HCT116 (cell line): ENCODE measurements at regions not wholly inside any gene's neighbourhood (a gene's known extent, or its start where the extent isn't known, plus 50 kb on each side); places are given as distances from the start of the nearest gene placed in this dataset.
"Not testable (repeated sequence)": the region's sequence is repeated elsewhere in the genome, so short reads cannot be mapped to it uniquely, and the experiment has no call there.

Experiments used
- ATAC-seq: fragments of 200-7000 bp; cut with Tn5 transposase; 2 replicates; pipeline ENCODE4 v1.9.1; 2020; ENCODE audit warnings: mild to moderate bottlenecking, moderate library complexity
- BruUV-seq: library from RNA; stranded (reverse); fragments of 400-500 nt; replicated peaks from 2 replicates; lab custom pipeline; 2021; lab: Mats Ljungman, UMichigan
- CTCF ChIA-PET: fragments of 300-600 bp; sonication (Branson Sonifier 250); formaldehyde crosslinking; loops from one replicate; lab custom pipeline; 2021; ENCODE audit warnings: antibody characterized with exemption; lab: Charles Lee
- POLR2A ChIA-PET: fragments of 300-600, 350-600 bp; sonication (Branson Sonifier 250); formaldehyde crosslinking; loops from one replicate; lab custom pipeline; 2021; ENCODE audit warnings: antibody characterized with exemption; lab: Charles Lee
- RAD21 ChIA-PET, 2 experiments: fragments of 300-600 bp; sonication (Branson Sonifier 250); formaldehyde crosslinking; loops; one replicate each; lab custom pipeline; 2023; ENCODE audit warnings: low total read pairs in 2 of 2; ENCODE audit not compliant: uncharacterized antibody in 2 of 2, unreplicated experiment in 2 of 2, low non-redundant PET in 1 of 2; lab: Charles Lee
- DNase-seq: peaks from one replicate; pipeline ENCODE4 v3.0.0-alpha.2; 2010; ENCODE audit warnings: low read depth, low spot score
- H2AFZ ChIP-seq: fragments of 200-600 bp; shearing (Covaris generic), sonication (generic); 2 replicates; pipeline ENCODE4 v1.6.1; 2017; ENCODE audit warnings: low read depth, mixed run types, mixed read lengths, antibody characterized with exemption, low read length; ENCODE audit not compliant: poor library complexity, severe bottlenecking
- H3K27ac ChIP-seq: 2 replicates; pipeline ENCODE4 v1.5.1; 2012; ENCODE audit warnings: low read depth, low read length
- H3K27me3 ChIP-seq: fragments of 200-600 bp; sonication (generic); 2 replicates; pipeline ENCODE4 v1.6.1; 2016; ENCODE audit warnings: mixed run types, low read length, mixed read lengths; ENCODE audit not compliant: insufficient read depth
- H3K36me3 ChIP-seq, 2 experiments: fragments of 200-500 bp in 1 of 2; fragments of 200-600 bp in 1 of 2; sonication (Bioruptor generic) in 1 of 2; sonication (generic) in 1 of 2; 2 replicates each; pipeline versions ENCODE4 v1.5.1 to v1.6.1; 2014 to 2016; ENCODE audit warnings: low read length in 2 of 2, inconsistent platforms in 1 of 2, mixed read lengths in 1 of 2, mixed run types in 1 of 2; ENCODE audit not compliant: insufficient read depth in 2 of 2, control insufficient read depth in 1 of 2
- H3K4me1 ChIP-seq, 2 experiments: fragments of 200-600 bp in 1 of 2; sonication (generic) in 1 of 2; 2 replicates each; pipeline versions ENCODE4 v1.5.1 to v1.6.1; 2012 to 2017; ENCODE audit warnings: low read length in 2 of 2, inconsistent platforms in 1 of 2, mild to moderate bottlenecking in 1 of 2, mixed read lengths in 1 of 2, mixed run types in 1 of 2, moderate library complexity in 1 of 2; ENCODE audit not compliant: insufficient read depth in 2 of 2, control insufficient read depth in 1 of 2
- H3K4me2 ChIP-seq: fragments of 200-600 bp; sonication (generic); 2 replicates; pipeline ENCODE4 v1.6.1; 2017; ENCODE audit warnings: mixed run types, low read length, mixed read lengths
- H3K4me3 ChIP-seq, 2 experiments: fragments of 200-600 bp in 1 of 2; sonication (generic) in 1 of 2; replicated peaks in 1 of 2; 2 replicates each; pipeline ENCODE4 v1.5.1; 2011 to 2016; ENCODE audit warnings: low read length in 2 of 2, control low read depth in 1 of 2, low read depth in 1 of 2, mild to moderate bottlenecking in 1 of 2, mixed read lengths in 1 of 2, mixed run types in 1 of 2
- H3K79me2 ChIP-seq: fragments of 200-600 bp; sonication (generic); 2 replicates; pipeline ENCODE4 v1.6.1; 2017; ENCODE audit warnings: mild to moderate bottlenecking, mixed run types, low read length, moderate library complexity, mixed read lengths; ENCODE audit not compliant: insufficient read depth
- H3K9ac ChIP-seq: fragments of 200-600 bp; sonication (generic); 2 replicates; pipeline ENCODE4 v1.6.1; 2016; ENCODE audit warnings: low read length, mixed read lengths
- H3K9me2 ChIP-seq: fragments of 200-600 bp; sonication (generic), shearing (Covaris generic); 2 replicates; pipeline ENCODE4 v1.6.1; 2017; ENCODE audit warnings: mixed run types, mild to moderate bottlenecking, moderate library complexity; ENCODE audit not compliant: insufficient read depth
- H3K9me3 ChIP-seq, 2 experiments: fragments of 200-500 bp in 1 of 2; fragments of 200-600 bp in 1 of 2; sonication (Bioruptor generic) in 1 of 2; sonication (generic) in 1 of 2; 2 replicates each; pipeline ENCODE4 v1.6.1; 2014 to 2017; ENCODE audit warnings: low read length in 2 of 2, mixed read lengths in 2 of 2, inconsistent platforms in 1 of 2, low read depth in 1 of 2, mild to moderate bottlenecking in 1 of 2, mixed run types in 1 of 2, moderate library complexity in 1 of 2; ENCODE audit not compliant: control insufficient read depth in 1 of 2, insufficient read depth in 1 of 2
- H4K20me1 ChIP-seq: fragments of 200-600 bp; sonication (generic), shearing (Covaris generic); 2 replicates; pipeline ENCODE4 v1.6.1; 2017; ENCODE audit warnings: mixed run types, mild to moderate bottlenecking, moderate library complexity; ENCODE audit not compliant: insufficient read depth
- ATF3 ChIP-seq: IDR thresholded peaks from 2 replicates; pipeline ENCODE4 v1.6.1; 2012
- CBX3 ChIP-seq: IDR thresholded peaks from 2 replicates; pipeline ENCODE4 v1.6.1; 2012; ENCODE audit warnings: low read depth
- CEBPB ChIP-seq: IDR thresholded peaks from 2 replicates; pipeline ENCODE4 v1.6.1; 2012; ENCODE audit warnings: low read depth
- FOSL1 ChIP-seq: IDR thresholded peaks from 2 replicates; pipeline ENCODE4 v1.6.1; 2012; ENCODE audit warnings: low read depth
- JUND ChIP-seq: IDR thresholded peaks from 2 replicates; pipeline ENCODE4 v1.6.1; 2012
- POLR2AphosphoS5 ChIP-seq: IDR thresholded peaks from 2 replicates; pipeline ENCODE4 v1.6.1; 2011; ENCODE audit warnings: mild to moderate bottlenecking, low read depth, low read length, moderate library complexity
- REST ChIP-seq: IDR thresholded peaks from 2 replicates; pipeline ENCODE4 v1.6.1; 2012; ENCODE audit warnings: low read depth
- SP1 ChIP-seq: IDR thresholded peaks from 2 replicates; pipeline ENCODE4 v1.6.1; 2012; ENCODE audit warnings: low read depth
- intact Hi-C: fragments of 100-400 bp; cut with micrococcal nuclease; formaldehyde crosslinking; loops from 2 replicates; pipeline ENCODE4 v1.10.0; 2022

- no peak for TF ChIP-seq REST
- TF ChIP-seq CEBPB = no peak
- TF ChIP-seq POLR2AphosphoS5 = no peak
- no peak for TF ChIP-seq FOSL1
Observed at GRCh38 chr4:131609039-131609438, 1540.1 kb upstream of the PCDH10 start (continued).

GRCh38 chr4:131610517-131610916 is 1538.6 kb upstream of the PCDH10 start:
- H3K9me3 ChIP-seq, H3K27me3 ChIP-seq, ATAC-seq, POLR2A ChIA-PET, H3K79me2 ChIP-seq, H3K9me2 ChIP-seq, CTCF ChIA-PET, intact Hi-C loops, BruUV-seq, H3K4me1 ChIP-seq, H3K4me3 ChIP-seq, RAD21 ChIA-PET, H3K36me3 ChIP-seq, H4K20me1 ChIP-seq, H3K9ac ChIP-seq, H3K27ac ChIP-seq: not testable (repeated sequence)
- DNase-seq = peak; percentile 38
- TF ChIP-seq CEBPB (peak; percentile 77), CBX3 (0 out of 2 replicates have a peak, but pooled peaks have one; percentile 55), SP1 (peak; percentile 53), FOSL1 (peak; percentile 87), ATF3 (0 out of 2 replicates have a peak, but pooled peaks have one; percentile 14), JUND (peak; percentile 68)
- Histone ChIP-seq H2AFZ (peak overlapping the region; percentile 62), H3K4me2 (peak overlapping the region; percentile 35)
